ENCODE measurements at regions not wholly inside any gene's neighbourhood (a gene's known extent, or its start where the extent isn't known, plus 50 kb on each side); places are given as distances from the start of the nearest gene placed in this dataset.

GRCh38 chr12:73413051-73413450 lies 1124.6 kb upstream of the ATXN7L3B start:
- no peak for DNase-seq (ENCODE audit: insufficient read length, low spot score, missing footprints)
- no peak overlapping the region for H3K27ac ChIP-seq (ENCODE audit: low read depth, low read length)
- no peaks in the 10 kb centered on the region for H4K20me1 ChIP-seq (ENCODE audit: insufficient read depth, low read length)
- no peaks in the 10 kb centered on the region for H3K9me3 ChIP-seq (ENCODE audit: low read depth, low read length)
- H2AFZ ChIP-seq (ENCODE audit: low read length): no peak overlapping the region
- no peak overlapping the region for H3K4me3 ChIP-seq (ENCODE audit: insufficient read depth, low read length)
- no peaks in the 10 kb centered on the region for H3K27me3 ChIP-seq (ENCODE audit: insufficient read depth, low read length)
- TF ChIP-seq CTCF (IDR thresholded peaks at IDR 0.05; ENCODE audit: extremely low read depth, low read depth, low read length): no peak
- H3K4me2 ChIP-seq (ENCODE audit: insufficient read depth, low read length): no peak overlapping the region
- no peaks in the 10 kb centered on the region for H3K79me2 ChIP-seq (ENCODE audit: insufficient read depth, low read length)
- H3K36me3 ChIP-seq (ENCODE audit: insufficient read depth, low read length): no peaks in the 10 kb centered on the region
- no peaks in the 10 kb centered on the region for H3K4me1 ChIP-seq (ENCODE audit: insufficient read depth, low read length)

- no peaks in the 10 kb centered on the region for H3K27me3 ChIP-seq (ENCODE audit: insufficient read depth, low read length)
- DNase-seq (ENCODE audit: insufficient read length, low spot score, missing footprints): no peak
- no peaks in the 10 kb centered on the region for H3K9me3 ChIP-seq (ENCODE audit: low read depth, low read length)
- no peak overlapping the region for H3K27ac ChIP-seq (ENCODE audit: low read depth, low read length)
- no peaks in the 10 kb centered on the region for H3K4me1 ChIP-seq (ENCODE audit: insufficient read depth, low read length)
- H3K79me2 ChIP-seq (ENCODE audit: insufficient read depth, low read length): no peaks in the 10 kb centered on the region
- no peak overlapping the region for H2AFZ ChIP-seq (ENCODE audit: low read length)
- H4K20me1 ChIP-seq (ENCODE audit: insufficient read depth, low read length): no peaks in the 10 kb centered on the region
- no peak overlapping the region for H3K4me2 ChIP-seq (ENCODE audit: insufficient read depth, low read length)
- no peak overlapping the region for H3K4me3 ChIP-seq (ENCODE audit: insufficient read depth, low read length)
- TF ChIP-seq CTCF (IDR thresholded peaks at IDR 0.05; ENCODE audit: extremely low read depth, low read depth, low read length): no peak
- H3K36me3 ChIP-seq (ENCODE audit: insufficient read depth, low read length): no peaks in the 10 kb centered on the region
These were observed 1123.7 kb upstream of the ATXN7L3B start for GRCh38 chr12:73413974-73414373.

GRCh38 chr12:73414926-73415325 lies 1122.7 kb upstream of the ATXN7L3B start:
- Histone ChIP-seq H3K4me2 (ENCODE audit: insufficient read depth, low read length) (no peak overlapping the region), H4K20me1 (ENCODE audit: insufficient read depth, low read length) (no peaks in the 10 kb centered on the region), H3K79me2 (ENCODE audit: insufficient read depth, low read length) (no peaks in the 10 kb centered on the region), H3K4me1 (ENCODE audit: insufficient read depth, low read length) (no peaks in the 10 kb centered on the region), H3K27me3 (ENCODE audit: insufficient read depth, low read length) (no peaks in the 10 kb centered on the region), H3K9me3 (ENCODE audit: low read depth, low read length) (no peaks in the 10 kb centered on the region), H2AFZ (ENCODE audit: low read length) (no peak overlapping the region), H3K27ac (ENCODE audit: low read depth, low read length) (no peak overlapping the region), H3K36me3 (ENCODE audit: insufficient read depth, low read length) (no peaks in the 10 kb centered on the region), H3K4me3 (ENCODE audit: insufficient read depth, low read length) (no peak overlapping the region)
- no peak for DNase-seq (ENCODE audit: insufficient read length, low spot score, missing footprints)
- no peak for TF ChIP-seq CTCF (IDR thresholded peaks at IDR 0.05; ENCODE audit: extremely low read depth, low read depth, low read length)

GRCh38 chr12:73418541-73418940 lies 1119.1 kb upstream of the ATXN7L3B start:
- DNase-seq (ENCODE audit: insufficient read length, low spot score, missing footprints): no peak
- TF ChIP-seq CTCF (IDR thresholded peaks at IDR 0.05; ENCODE audit: extremely low read depth, low read depth, low read length): no peak
- peaks cover 2% of the 10 kb centered on the region for H3K9me3 ChIP-seq (ENCODE audit: low read depth, low read length)
- H4K20me1 ChIP-seq (ENCODE audit: insufficient read depth, low read length): no peaks in the 10 kb centered on the region
- H2AFZ ChIP-seq (ENCODE audit: low read length): no peak overlapping the region
- H3K27ac ChIP-seq (ENCODE audit: low read depth, low read length): no peak overlapping the region
- no peak overlapping the region for H3K4me3 ChIP-seq (ENCODE audit: insufficient read depth, low read length)
- no peaks in the 10 kb centered on the region for H3K4me1 ChIP-seq (ENCODE audit: insufficient read depth, low read length)
- no peaks in the 10 kb centered on the region for H3K79me2 ChIP-seq (ENCODE audit: insufficient read depth, low read length)
- no peak overlapping the region for H3K4me2 ChIP-seq (ENCODE audit: insufficient read depth, low read length)
- H3K27me3 ChIP-seq (ENCODE audit: insufficient read depth, low read length): no peaks in the 10 kb centered on the region
- no peaks in the 10 kb centered on the region for H3K36me3 ChIP-seq (ENCODE audit: insufficient read depth, low read length)

All from osteoblast (primary cell).